A549 (cell line): ENCODE measurements at regions not wholly inside any gene's neighbourhood (a gene's known extent, or its start where the extent isn't known, plus 50 kb on each side); places are given as distances from the start of the nearest gene placed in this dataset.

ENCODE experiments used
- ATAC-seq, 2 experiments: fragments of 200-7000 bp in 1 of 2; fragments of >200 bp in 1 of 2; cut with Nextera tagmentation in 1 of 2; cut with Tn5 transposase in 1 of 2; 3 replicates each; pipeline versions ENCODE4 v1.8.0 to v1.9.1; 2018 to 2020; ENCODE audit warnings: mild to moderate bottlenecking in 1 of 2, moderate library complexity in 1 of 2
- CTCF ChIA-PET: fragments of 300-600 bp; sonication (Branson Sonifier 250); formaldehyde crosslinking; extraction: SDS; loops from one replicate; lab custom pipeline; 2021; ENCODE audit warnings: antibody characterized with exemption, inconsistent platforms; lab: Yijun Ruan, JAX
- POLR2A ChIA-PET: fragments of 350-600 bp; formaldehyde crosslinking; extraction: SDS; loops from one replicate; lab custom pipeline; 2021; ENCODE audit warnings: antibody characterized with exemption, inconsistent platforms; lab: Yijun Ruan, JAX
- DNase-seq, 2 experiments: peaks; one replicate each; pipeline versions ENCODE4 v3.0.0 to v3.0.0-alpha.2; 2011 to 2016; ENCODE audit warnings: low read depth in 1 of 2, low spot score in 1 of 2
- FAIRE-seq: peaks from 2 replicates; lab custom pipeline; 2011; peaks lifted over from hg19 to GRCh38; lab: Jason Lieb, UNC
- H3K27ac ChIP-seq, 2 experiments: fragments of >200 bp; sonication (Bioruptor Twin); formaldehyde crosslinking; 3 replicates each; pipeline ENCODE4 v1.5.1; 2016 to 2017
- H3K4me1 ChIP-seq: fragments of >200 bp; sonication (Bioruptor Twin); formaldehyde crosslinking; 3 replicates; pipeline ENCODE4 v1.6.1; 2016
- H3K4me2 ChIP-seq: fragments of >200 bp; sonication (Bioruptor Twin); formaldehyde crosslinking; 3 replicates; pipeline ENCODE4 v1.6.1; 2016
- H3K4me3 ChIP-seq: fragments of >200 bp; sonication (Bioruptor Twin); formaldehyde crosslinking; 3 replicates; pipeline ENCODE4 v1.5.1; 2016
- H3K9me3 ChIP-seq: fragments of >200 bp; sonication (Bioruptor Twin); formaldehyde crosslinking; 3 replicates; pipeline ENCODE4 v1.6.1; 2016
- CBX2 ChIP-seq: fragments of 200-600 bp; sonication (generic); IDR thresholded peaks from 2 replicates; pipeline ENCODE4 v1.6.1; 2016; ENCODE audit warnings: low read depth, mild to moderate bottlenecking, borderline replicate concordance
- CBX8 ChIP-seq: fragments of 200-600 bp; sonication (generic); IDR thresholded peaks from 2 replicates; pipeline ENCODE4 v1.6.1; 2016
- CHD2 ChIP-seq: fragments of 150-350 bp; IDR thresholded peaks from 2 replicates; pipeline ENCODE4 v1.6.1; 2014; ENCODE audit warnings: low read length; ENCODE audit not compliant: partially characterized antibody
- EHF ChIP-seq: fragments of 250-450 bp; sonication (Bioruptor Pico); IDR thresholded peaks from 2 replicates; pipeline ENCODE4 v1.5.0; 2020; ENCODE audit warnings: mild to moderate bottlenecking
- EP300 ChIP-seq, 2 experiments: fragments of >200 bp; sonication (Bioruptor Twin); formaldehyde crosslinking; IDR thresholded peaks; 2 replicates in 1 of 2; 3 replicates in 1 of 2; pipeline ENCODE4 v1.6.1; 2016 to 2017
- FOSB ChIP-seq: fragments of 250-450 bp; sonication (Bioruptor Pico); IDR thresholded peaks from 2 replicates; pipeline ENCODE4 v1.5.0; 2020; ENCODE audit warnings: mild to moderate bottlenecking, moderate library complexity
- FOSL2 ChIP-seq, 2 experiments: fragments of 450-650 bp in 1 of 2; fragments of >200 bp in 1 of 2; sonication (Bioruptor Twin) in 1 of 2; formaldehyde crosslinking; IDR thresholded peaks; 2 replicates each; pipeline versions ENCODE4 v1.5.0 to v1.6.1; 2016 to 2020; ENCODE audit warnings: mild to moderate bottlenecking in 1 of 2, moderate library complexity in 1 of 2
- FOXS1 ChIP-seq: fragments of 250-450 bp; sonication (Bioruptor Pico); IDR thresholded peaks from 2 replicates; pipeline ENCODE4 v1.5.0; 2020; ENCODE audit warnings: mild to moderate bottlenecking, moderate library complexity
- JUNB ChIP-seq: fragments of >200 bp; sonication (Bioruptor Twin); formaldehyde crosslinking; IDR thresholded peaks from 2 replicates; pipeline ENCODE4 v1.6.1; 2016
- KDM1A ChIP-seq: fragments of 200-600 bp; sonication (generic); IDR thresholded peaks from 2 replicates; pipeline ENCODE4 v1.6.1; 2016; ENCODE audit warnings: low read depth, mild to moderate bottlenecking
- KDM5A ChIP-seq: fragments of 200-600 bp; sonication (generic); IDR thresholded peaks from 2 replicates; pipeline ENCODE4 v1.6.1; 2016; ENCODE audit warnings: antibody characterized with exemption, mild to moderate bottlenecking
- MAFK ChIP-seq: fragments of 450-650 bp; IDR thresholded peaks from 2 replicates; pipeline ENCODE4 v1.6.1; 2014; ENCODE audit not compliant: partially characterized antibody
- MAZ ChIP-seq: fragments of 150-350 bp; IDR thresholded peaks from 2 replicates; pipeline ENCODE4 v1.6.1; 2014; ENCODE audit warnings: antibody characterized with exemption, low read depth, low read length, borderline replicate concordance
- NFE2L2 ChIP-seq: fragments of 150-350 bp; conservative IDR thresholded peaks from 2 replicates; pipeline ENCODE4 v1.6.1; 2014; ENCODE audit warnings: low read length
- NR3C1 ChIP-seq: fragments of >200 bp; sonication (Bioruptor Twin); formaldehyde crosslinking; IDR thresholded peaks from 3 replicates; pipeline ENCODE4 v1.6.1; 2017
- PBX3 ChIP-seq: IDR thresholded peaks from 2 replicates; pipeline ENCODE4 v1.6.1; 2012
- RAD21 ChIP-seq, 2 experiments: fragments of >200 bp in 1 of 2; sonication (Bioruptor Twin) in 1 of 2; formaldehyde crosslinking in 1 of 2; IDR thresholded peaks in 1 of 2; conservative IDR thresholded peaks in 1 of 2; 2 replicates in 1 of 2; 3 replicates in 1 of 2; pipeline ENCODE4 v1.6.1; 2012 to 2018; ENCODE audit warnings: inconsistent platforms in 1 of 2
- REST ChIP-seq: fragments of 200-600 bp; sonication (generic); IDR thresholded peaks from 2 replicates; pipeline ENCODE4 v1.6.1; 2016; ENCODE audit warnings: antibody characterized with exemption, mild to moderate bottlenecking, moderate library complexity
- RFX5 ChIP-seq: fragments of 450-650 bp; IDR thresholded peaks from 2 replicates; pipeline ENCODE4 v1.7.1; 2014; ENCODE audit warnings: antibody characterized with exemption, mild to moderate bottlenecking, moderate library complexity
- RNF2 ChIP-seq: fragments of 200-600 bp; sonication (generic); IDR thresholded peaks from 2 replicates; pipeline ENCODE4 v1.6.1; 2016; ENCODE audit warnings: low read depth, mild to moderate bottlenecking, antibody characterized with exemption, moderate library complexity, borderline replicate concordance
- TP53 ChIP-seq: fragments of 250-450 bp; sonication (Bioruptor Pico); IDR thresholded peaks from 2 replicates; pipeline ENCODE4 v1.5.0; 2021; ENCODE audit warnings: mild to moderate bottlenecking, moderate library complexity
- ZC3H11A ChIP-seq: fragments of 450-650 bp; IDR thresholded peaks from 2 replicates; pipeline ENCODE4 v1.6.1; 2014; ENCODE audit warnings: antibody characterized with exemption, mild to moderate bottlenecking
- ZNF302 ChIP-seq: fragments of 250-450 bp; sonication (Bioruptor Pico); IDR thresholded peaks from 2 replicates; pipeline ENCODE4 v1.9.0; 2021; ENCODE audit warnings: inconsistent platforms, mild to moderate bottlenecking, moderate library complexity
- WGBS: methylation state at CpG from one replicate; pipeline ENCODE4 v1.1.6; 2017; ENCODE audit errors: missing lambda C conversion rate; 5-methylcytosine and 5-hydroxymethylcytosine counted together
- TF ChIP-seq, protein P1 (sequence below): fragments of 250-450 bp; sonication (Bioruptor Pico); IDR thresholded peaks from 2 replicates; pipeline ENCODE4 v1.5.0; 2020; ENCODE audit warnings: low read depth, mild to moderate bottlenecking, moderate library complexity
- TF ChIP-seq, protein P2 (sequence below): fragments of >200 bp; sonication (Bioruptor Twin); formaldehyde crosslinking; IDR thresholded peaks from 2 replicates; pipeline ENCODE4 v1.6.1; 2016
- TF ChIP-seq, protein P3 (sequence below): IDR thresholded peaks from 2 replicates; pipeline ENCODE4 v1.6.1; 2012; ENCODE audit warnings: low read depth, borderline replicate concordance
- TF ChIP-seq, protein P4 (sequence below): IDR thresholded peaks from 2 replicates; pipeline ENCODE4 v1.6.1; 2012

- DNase-seq, result no peak
- 31% methylated on average over 2 of the region's 2 CpGs for WGBS
- H3K4me1 ChIP-seq, result no peaks in the 10 kb centered on the region
- H3K27ac ChIP-seq, result no peak overlapping the region
- TF ChIP-seq CHD2, result no peak
- no peak for TF ChIP-seq TP53 (CRISPR knock-in tag)
- no peak for TF ChIP-seq PBX3
- no peak for TF ChIP-seq RFX5
- TF ChIP-seq CBX8, result no peak
- TF ChIP-seq MAZ, result no peak
- TF ChIP-seq FOSL2 (IDR thresholded peaks at IDR 0.05), result no peak
- TF ChIP-seq FOSL2 (CRISPR knock-in tag; IDR thresholded peaks at IDR 0.05), result no peak
- TF ChIP-seq EP300 (IDR thresholded peaks at IDR 0.05), result no peak
- no peak for TF ChIP-seq FOXS1
- TF ChIP-seq, all 56 proteins: peak for 0
- POLR2A ChIA-PET, result no interaction called here
- H3K4me3 ChIP-seq, result no peak overlapping the region
- CTCF ChIA-PET, result interaction anchor here (0.9 to 1.8 kb wide), 3 partner anchors 13 to 24 kb away, joined by 3 to 9 read pairs (median 3); no protein-coding TSS in a partner anchor
- no peaks in the 10 kb centered on the region for H3K9me3 ChIP-seq
- ATAC-seq (no peak), FAIRE-seq (no peak)
- H3K4me2 ChIP-seq, result no peak overlapping the region
These were observed 123.7 kb upstream of the USP15 start for GRCh38 chr12:62136496-62136895.

GRCh38 chr12:62138527-62138926 is 121.7 kb upstream of the USP15 start:
- no peak overlapping the region for H3K4me3 ChIP-seq
- H3K4me2 ChIP-seq, result no peak overlapping the region
- H3K27ac ChIP-seq, result no peak overlapping the region
- WGBS, result 0% methylated on average over 2 of the region's 2 CpGs
- TF ChIP-seq NFE2L2 (no peak), RAD21 (conservative IDR thresholded peaks at IDR 0.05 in 1 of 2, IDR thresholded peaks at IDR 0.05 in 1 of 2) (no peak), ZNF302 (no peak), KDM5A (no peak), EHF (CRISPR knock-in tag) (no peak), CBX2 (no peak), NR3C1 (no peak), ZC3H11A (no peak), FOSB (CRISPR knock-in tag) (no peak), KDM1A (no peak), RNF2 (no peak), REST (no peak), MAFK (no peak), FOSL2 (IDR thresholded peaks at IDR 0.05) (no peak), FOSL2 (CRISPR knock-in tag; IDR thresholded peaks at IDR 0.05) (no peak), JUNB (no peak)
- TF ChIP-seq, protein P1, sequence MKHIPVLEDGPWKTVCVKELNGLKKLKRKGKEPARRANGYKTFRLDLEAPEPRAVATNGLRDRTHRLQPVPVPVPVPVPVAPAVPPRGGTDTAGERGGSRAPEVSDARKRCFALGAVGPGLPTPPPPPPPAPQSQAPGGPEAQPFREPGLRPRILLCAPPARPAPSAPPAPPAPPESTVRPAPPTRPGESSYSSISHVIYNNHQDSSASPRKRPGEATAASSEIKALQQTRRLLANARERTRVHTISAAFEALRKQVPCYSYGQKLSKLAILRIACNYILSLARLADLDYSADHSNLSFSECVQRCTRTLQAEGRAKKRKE (CRISPR knock-in tag), result no peak
- TF ChIP-seq, protein P2, sequence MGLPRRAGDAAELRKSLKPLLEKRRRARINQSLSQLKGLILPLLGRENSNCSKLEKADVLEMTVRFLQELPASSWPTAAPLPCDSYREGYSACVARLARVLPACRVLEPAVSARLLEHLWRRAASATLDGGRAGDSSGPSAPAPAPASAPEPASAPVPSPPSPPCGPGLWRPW, result no peak
- TF ChIP-seq, protein P3, sequence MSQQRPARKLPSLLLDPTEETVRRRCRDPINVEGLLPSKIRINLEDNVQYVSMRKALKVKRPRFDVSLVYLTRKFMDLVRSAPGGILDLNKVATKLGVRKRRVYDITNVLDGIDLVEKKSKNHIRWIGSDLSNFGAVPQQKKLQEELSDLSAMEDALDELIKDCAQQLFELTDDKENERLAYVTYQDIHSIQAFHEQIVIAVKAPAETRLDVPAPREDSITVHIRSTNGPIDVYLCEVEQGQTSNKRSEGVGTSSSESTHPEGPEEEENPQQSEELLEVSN, result no peak
- TF ChIP-seq, protein P4, sequence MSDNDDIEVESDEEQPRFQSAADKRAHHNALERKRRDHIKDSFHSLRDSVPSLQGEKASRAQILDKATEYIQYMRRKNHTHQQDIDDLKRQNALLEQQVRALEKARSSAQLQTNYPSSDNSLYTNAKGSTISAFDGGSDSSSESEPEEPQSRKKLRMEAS, result no peak
- FAIRE-seq (no peak), DNase-seq (no peak), ATAC-seq (no peak)
- CTCF ChIA-PET, result no interaction called here
- POLR2A ChIA-PET, result no interaction called here
- H3K4me1 ChIP-seq, result no peaks in the 10 kb centered on the region
- no peaks in the 10 kb centered on the region for H3K9me3 ChIP-seq
